WTC11 (cell line): ENCODE measurements at regions not wholly inside any gene's neighbourhood (a gene's known extent, or its start where the extent isn't known, plus 50 kb on each side); places are given as distances from the start of the nearest gene placed in this dataset.

ENCODE experiments used
- CREM ChIP-seq: sonication (generic); formaldehyde crosslinking; IDR thresholded peaks from 2 replicates; pipeline ENCODE4 v1.8.1; 2022; ENCODE audit warnings: mild to moderate bottlenecking, missing genetic modification reagents, moderate library complexity
- CTCF ChIP-seq: fragments of 200-600 bp; IDR thresholded peaks from 2 replicates; pipeline ENCODE4 v1.8.0; 2022; ENCODE audit warnings: antibody characterized with exemption
- FOXP4 ChIP-seq: sonication (generic); formaldehyde crosslinking; IDR thresholded peaks from 2 replicates; pipeline ENCODE4 v1.8.0; 2022; ENCODE audit warnings: mild to moderate bottlenecking, missing genetic modification reagents
- MAX ChIP-seq: sonication (generic); formaldehyde crosslinking; IDR thresholded peaks from 2 replicates; pipeline ENCODE4 v1.8.0; 2022; ENCODE audit warnings: mild to moderate bottlenecking, missing genetic modification reagents
- NFYB ChIP-seq: sonication (generic); formaldehyde crosslinking; conservative IDR thresholded peaks from 2 replicates; pipeline ENCODE4 v1.8.0; 2022; ENCODE audit warnings: low read depth, missing genetic modification reagents

GRCh38 chr21:18146820-18147219 is 97.8 kb upstream of the CHODL start:
- TF ChIP-seq FOXP4 (CRISPR knock-in tag) (no peak), CTCF (no peak), MAX (no peak), CREM (CRISPR knock-in tag) (no peak), NFYB (no peak)
